Esophagus muscularis mucosa (tissue), 3 donors: ENCODE measurements at regions not wholly inside any gene's neighbourhood (a gene's known extent, or its start where the extent isn't known, plus 50 kb on each side); places are given as distances from the start of the nearest gene placed in this dataset.

Experiments used
- CTCF ChIP-seq, 3 experiments: fragments of 200-600 bp in 2 of 3; fragments of 450-650 bp in 1 of 3; sonication (generic) in 2 of 3; IDR thresholded peaks; one replicate each; pipeline ENCODE4 v1.5.1; 2017 to 2019; ENCODE audit warnings: antibody characterized with exemption in 3 of 3, mild to moderate bottlenecking in 2 of 3, moderate library complexity in 1 of 3
- POLR2A ChIP-seq: fragments of 450-650 bp; IDR thresholded peaks from one replicate; pipeline ENCODE4 v1.6.1; 2017; ENCODE audit warnings: antibody characterized with exemption, moderate library complexity, mild to moderate bottlenecking, low read depth

- TF ChIP-seq POLR2A: no peak
- TF ChIP-seq CTCF (IDR thresholded peaks at IDR 0.05): no peak
Measured at GRCh38 chr2:163046615-163047014, 208.0 kb upstream of the KCNH7 start.
